Activated CD4-positive, alpha-beta T cell treated with anti-CD3 and anti-CD28 coated beads for 36 hours (primary cell): ENCODE measurements at regions not wholly inside any gene's neighbourhood (a gene's known extent, or its start where the extent isn't known, plus 50 kb on each side); places are given as distances from the start of the nearest gene placed in this dataset.
"Not testable (repeated sequence)": the region's sequence is repeated elsewhere in the genome, so short reads cannot be mapped to it uniquely, and the experiment has no call there.

Experiments
- ATAC-seq: fragments of 200-7000 bp; cut with Tn5 transposase; one replicate; pipeline ENCODE4 v1.10.0; 2021; ENCODE audit warnings: mild to moderate bottlenecking, moderate library complexity
- CTCF ChIA-PET: fragments of 350-600 bp; sonication (Branson Sonifier 250); formaldehyde crosslinking; loops from one replicate; lab custom pipeline; 2021; ENCODE audit warnings: antibody characterized with exemption; lab: Charles Lee
- POLR2A ChIA-PET: fragments of 350-600 bp; sonication (Branson Sonifier 250); formaldehyde crosslinking; loops from one replicate; lab custom pipeline; 2021; ENCODE audit warnings: antibody characterized with exemption, inconsistent platforms; lab: Charles Lee
- DNase-seq: peaks from one replicate; pipeline ENCODE4 v3.0.0-alpha.2; 2020
- H3K27ac Mint-ChIP-seq: one replicate; pipeline ENCODE4 v1.8.0; 2021; ENCODE audit warnings: mixed read lengths
- H3K27me3 Mint-ChIP-seq: one replicate; pipeline ENCODE4 v1.8.0; 2021; ENCODE audit warnings: mixed read lengths
- H3K36me3 Mint-ChIP-seq: one replicate; pipeline ENCODE4 v1.8.0; 2021; ENCODE audit warnings: low read depth, mixed read lengths
- H3K4me1 Mint-ChIP-seq: one replicate; pipeline ENCODE4 v1.8.0; 2021; ENCODE audit warnings: mixed read lengths
- H3K4me3 Mint-ChIP-seq: one replicate; pipeline ENCODE4 v1.8.0; 2021; ENCODE audit warnings: mild to moderate bottlenecking, moderate library complexity, mixed read lengths
- H3K9me3 Mint-ChIP-seq: one replicate; pipeline ENCODE4 v1.8.0; 2021; ENCODE audit warnings: low read depth, mixed read lengths
- intact Hi-C, 2 experiments: fragments of 100-400 bp; cut with DNase I in 1 of 2; cut with micrococcal nuclease in 1 of 2; formaldehyde crosslinking; loops; one replicate each; pipeline versions ENCODE4 v1.14.2 to v1.15.1; 2022 to 2024; cut with DNase I, micrococcal nuclease

- ATAC-seq: no peak
- ChIA-PET POLR2A (no interaction called here), CTCF (interaction anchor here (0.6 kb wide), 1 partner anchor 830 kb away, joined by 3 read pairs; no protein-coding TSS in a partner anchor)
- H3K9me3 Mint-ChIP-seq: peaks cover 4% of the 10 kb centered on the region
- no peak overlapping the region for H3K27ac Mint-ChIP-seq
- intact Hi-C loops: no loop called here
- no peak overlapping the region for H3K4me3 Mint-ChIP-seq
- no peak for DNase-seq
- no peaks in the 10 kb centered on the region for H3K36me3 Mint-ChIP-seq
- no peaks in the 10 kb centered on the region for H3K27me3 Mint-ChIP-seq
- H3K4me1 Mint-ChIP-seq: no peaks in the 10 kb centered on the region
These were observed 328.7 kb downstream of the C3orf38 start for GRCh38 chr3:88478460-88478859.

- ChIA-PET CTCF (no interaction called here), POLR2A (no interaction called here)
- Mint-ChIP-seq H3K9me3 (peaks cover 4% of the 10 kb centered on the region), H3K4me3 (no peak overlapping the region), H3K27me3 (no peaks in the 10 kb centered on the region), H3K27ac (no peak overlapping the region), H3K36me3 (no peaks in the 10 kb centered on the region), H3K4me1 (peaks cover 2% of the 10 kb centered on the region)
- ATAC-seq (no peak), DNase-seq (no peak)
- intact Hi-C loops: no loop called here
These were observed 331.1 kb downstream of the C3orf38 start for GRCh38 chr3:88480822-88481221.

DNA sequence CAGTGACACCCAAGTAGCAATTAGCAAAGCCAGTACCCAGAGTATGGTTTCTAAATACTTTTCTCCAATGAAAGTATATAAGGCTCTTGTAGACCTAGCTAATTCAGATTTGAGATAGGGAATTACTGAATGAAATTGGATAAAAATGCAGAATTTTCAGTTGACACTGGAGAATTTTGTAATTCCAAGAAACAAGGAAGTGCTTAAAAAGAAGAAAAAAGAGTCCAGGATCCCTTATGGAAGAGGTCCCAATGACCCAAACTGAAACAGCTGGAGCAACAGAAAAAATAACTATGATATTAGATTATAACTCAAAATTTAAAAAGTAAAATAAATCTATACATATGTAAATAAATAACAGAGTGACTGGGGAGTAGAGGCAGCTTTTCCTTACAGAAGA, 335.2 kb downstream of the C3orf38 start:
- no peak for ATAC-seq
- peaks cover 2% of the 10 kb centered on the region for H3K4me1 Mint-ChIP-seq
- ChIA-PET POLR2A (no interaction called here), CTCF (no interaction called here)
- peaks cover 4% of the 10 kb centered on the region for H3K9me3 Mint-ChIP-seq
- no peaks in the 10 kb centered on the region for H3K36me3 Mint-ChIP-seq
- no peaks in the 10 kb centered on the region for H3K27me3 Mint-ChIP-seq
- no peak for DNase-seq
- no peak overlapping the region for H3K4me3 Mint-ChIP-seq
- no peak overlapping the region for H3K27ac Mint-ChIP-seq
- intact Hi-C loops: no loop called here

DNA sequence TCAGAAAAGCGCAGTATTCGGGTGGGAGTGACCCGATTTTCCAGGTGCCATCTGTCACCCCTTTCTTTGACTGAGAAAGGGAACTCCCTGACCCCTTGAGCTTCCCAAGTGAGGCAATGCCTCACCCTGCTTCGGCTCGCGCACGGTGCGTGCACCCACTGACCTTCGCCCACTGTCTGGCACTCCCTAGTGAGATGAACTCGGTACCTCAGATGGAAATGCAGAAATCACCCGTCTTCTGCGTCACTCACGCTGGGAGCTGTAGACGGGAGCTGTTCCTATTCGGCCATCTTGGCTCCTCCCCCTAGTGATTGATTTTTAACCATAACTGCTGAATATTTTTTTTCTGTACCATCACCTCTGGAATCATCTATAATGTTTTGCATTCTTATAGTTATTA, 359.1 kb downstream of the C3orf38 start:
- POLR2A ChIA-PET, intact Hi-C loops, ATAC-seq: not testable (repeated sequence)

DNA sequence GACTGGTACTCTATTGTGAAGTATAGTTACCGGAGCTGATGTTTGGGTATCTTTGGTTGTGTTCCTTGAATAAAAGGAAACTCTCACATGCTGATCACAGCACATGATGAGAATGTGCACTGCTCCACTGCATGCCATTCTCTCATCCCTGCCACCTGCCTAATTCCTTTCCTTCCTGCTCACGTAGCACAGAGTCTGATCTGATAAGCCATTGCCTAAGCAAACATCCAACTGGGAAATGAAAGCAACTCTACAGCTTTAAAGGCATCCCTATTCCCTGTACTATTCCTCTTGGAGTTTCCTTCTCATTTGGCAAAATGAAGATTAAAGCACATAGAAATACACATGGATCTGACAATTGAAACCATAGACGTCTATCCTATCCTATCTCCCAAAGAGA, 359.8 kb downstream of the C3orf38 start:
- ATAC-seq (no peak), DNase-seq (no peak)
- Mint-ChIP-seq H3K27me3 (no peaks in the 10 kb centered on the region), H3K4me1 (no peaks in the 10 kb centered on the region), H3K4me3 (no peak overlapping the region), H3K9me3 (peaks cover 12% of the 10 kb centered on the region), H3K36me3 (no peaks in the 10 kb centered on the region), H3K27ac (no peak overlapping the region)
- POLR2A ChIA-PET: no interaction called here
- CTCF ChIA-PET: no interaction called here
- intact Hi-C loops: no loop called here

More for the DNA sequence above, 359.1 kb downstream of the C3orf38 start:
- DNase-seq, H3K27ac Mint-ChIP-seq, H3K36me3 Mint-ChIP-seq, CTCF ChIA-PET, H3K4me3 Mint-ChIP-seq, H3K4me1 Mint-ChIP-seq, H3K27me3 Mint-ChIP-seq: not testable (repeated sequence)
- H3K9me3 Mint-ChIP-seq: peaks cover 12% of the 10 kb centered on the region

- CTCF ChIA-PET: no interaction called here
- intact Hi-C loops: no loop called here
- H3K4me1 Mint-ChIP-seq: no peaks in the 10 kb centered on the region
- DNase-seq (no peak), ATAC-seq (no peak)
- no peaks in the 10 kb centered on the region for H3K27me3 Mint-ChIP-seq
- no peaks in the 10 kb centered on the region for H3K36me3 Mint-ChIP-seq
- no peak overlapping the region for H3K4me3 Mint-ChIP-seq
- H3K27ac Mint-ChIP-seq: no peak overlapping the region
- POLR2A ChIA-PET: no interaction called here
- peaks cover 4% of the 10 kb centered on the region for H3K9me3 Mint-ChIP-seq
These were observed 378.7 kb downstream of the C3orf38 start for GRCh38 chr3:88528494-88528893.

DNA sequence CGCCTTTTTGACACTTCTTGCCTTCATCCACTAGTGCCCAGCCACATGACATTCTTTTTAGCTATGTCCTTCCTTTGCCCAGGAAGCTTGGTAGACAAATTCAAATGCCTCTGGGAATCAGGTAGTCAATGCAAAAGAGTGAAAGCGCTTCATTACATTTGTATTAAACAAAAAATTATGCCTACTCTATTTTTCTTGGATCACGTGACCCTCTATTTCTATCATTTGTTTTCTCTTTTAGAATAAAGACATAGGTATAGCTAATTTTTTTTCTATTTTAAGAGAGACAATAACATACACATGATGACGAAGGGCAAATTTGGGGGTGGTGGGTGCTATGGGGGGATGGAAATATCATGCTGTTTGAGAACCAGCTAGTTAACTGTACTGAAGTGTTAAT, 384.8 kb downstream of the C3orf38 start:
- Mint-ChIP-seq H3K4me1 (no peaks in the 10 kb centered on the region), H3K27ac (no peak overlapping the region)

DNA sequence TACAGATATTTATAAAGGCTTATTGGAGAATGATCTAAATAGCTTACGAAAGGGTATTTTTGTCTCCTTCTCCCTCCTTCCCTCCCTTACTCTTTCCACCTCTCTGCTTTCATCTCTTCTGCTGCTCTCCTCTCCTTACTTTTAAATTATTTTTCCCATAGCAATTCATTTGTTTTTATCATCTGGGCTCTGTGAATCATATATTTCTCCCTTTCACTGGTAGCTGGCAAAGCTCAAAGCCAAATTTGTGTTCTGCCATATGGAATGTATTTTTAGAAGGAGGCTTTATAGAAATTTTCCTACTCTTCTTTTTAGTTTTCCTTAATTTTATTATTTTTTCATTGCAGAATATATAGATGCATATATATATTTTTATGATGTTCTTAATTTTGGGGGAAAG, 385.8 kb downstream of the C3orf38 start:
- intact Hi-C loops: no loop called here
- no peak for DNase-seq
- H3K4me3 Mint-ChIP-seq: no peak overlapping the region
- ATAC-seq: no peak
- ChIA-PET CTCF (no interaction called here), POLR2A (no interaction called here)
- H3K27ac Mint-ChIP-seq: no peak overlapping the region
- H3K36me3 Mint-ChIP-seq: no peaks in the 10 kb centered on the region
- H3K27me3 Mint-ChIP-seq: no peaks in the 10 kb centered on the region
- H3K4me1 Mint-ChIP-seq: no peaks in the 10 kb centered on the region
- H3K9me3 Mint-ChIP-seq: no peaks in the 10 kb centered on the region

More for the DNA sequence above, 384.8 kb downstream of the C3orf38 start:
- no peaks in the 10 kb centered on the region for H3K36me3 Mint-ChIP-seq
- no peaks in the 10 kb centered on the region for H3K9me3 Mint-ChIP-seq
- ATAC-seq: no peak
- no peaks in the 10 kb centered on the region for H3K27me3 Mint-ChIP-seq
- ChIA-PET POLR2A (interaction anchor here (0.5 kb wide), 1 partner anchor 61 kb away, joined by 4 read pairs; no protein-coding TSS in a partner anchor), CTCF (no interaction called here)
- H3K4me3 Mint-ChIP-seq: no peak overlapping the region
- intact Hi-C loops: no loop called here
- no peak for DNase-seq

DNA sequence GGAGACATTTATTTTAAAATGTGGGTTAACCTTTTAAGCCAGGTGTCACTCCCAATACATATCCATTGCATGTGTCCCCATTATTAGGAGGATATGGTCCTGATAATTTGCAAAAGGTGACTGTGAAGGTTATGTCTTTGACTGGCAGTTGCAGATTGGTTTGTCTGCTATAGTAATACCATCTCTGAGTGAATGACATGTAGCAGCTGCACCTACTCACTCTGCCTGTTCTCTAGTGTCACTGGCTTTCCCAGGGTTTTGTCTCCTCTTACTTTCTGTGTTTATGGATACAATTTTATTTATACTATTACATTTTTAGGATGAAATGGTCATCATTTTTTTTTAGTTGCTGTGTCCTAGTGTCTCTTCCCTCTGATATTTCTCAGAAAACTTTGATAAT, 393.2 kb downstream of the C3orf38 start:
- H3K9me3 Mint-ChIP-seq: peaks cover 8% of the 10 kb centered on the region
- H3K27me3 Mint-ChIP-seq: no peaks in the 10 kb centered on the region
- no peaks in the 10 kb centered on the region for H3K36me3 Mint-ChIP-seq
- DNase-seq (no peak), ATAC-seq (no peak)
- ChIA-PET POLR2A (no interaction called here), CTCF (interaction anchor here (1.4 kb wide), 1 partner anchor 17 kb away, joined by 3 read pairs; no protein-coding TSS in a partner anchor)
- H3K4me1 Mint-ChIP-seq: no peaks in the 10 kb centered on the region
- H3K27ac Mint-ChIP-seq: no peak overlapping the region
- intact Hi-C loops: no loop called here
- H3K4me3 Mint-ChIP-seq: no peak overlapping the region

GRCh38 chr3:88572450-88572849, 422.7 kb downstream of the C3orf38 start:
- Mint-ChIP-seq H3K9me3 (peaks cover 6% of the 10 kb centered on the region), H3K27me3 (no peaks in the 10 kb centered on the region), H3K36me3 (no peaks in the 10 kb centered on the region), H3K4me3 (no peak overlapping the region), H3K4me1 (no peaks in the 10 kb centered on the region), H3K27ac (no peak overlapping the region)
- intact Hi-C loops: no loop called here
- ChIA-PET CTCF (no interaction called here), POLR2A (no interaction called here)
- ATAC-seq: no peak
- no peak for DNase-seq

- H3K9me3 Mint-ChIP-seq: peaks cover 6% of the 10 kb centered on the region
These were observed 423.7 kb downstream of the C3orf38 start for GRCh38 chr3:88573472-88573871.

GRCh38 chr3:88574146-88574545, 424.4 kb downstream of the C3orf38 start:
- Mint-ChIP-seq H3K27ac (no peak overlapping the region), H3K4me1 (no peaks in the 10 kb centered on the region), H3K27me3 (no peaks in the 10 kb centered on the region), H3K9me3 (peaks cover 6% of the 10 kb centered on the region), H3K36me3 (no peaks in the 10 kb centered on the region), H3K4me3 (no peak overlapping the region)
- ChIA-PET POLR2A (no interaction called here), CTCF (no interaction called here)
- ATAC-seq (no peak), DNase-seq (no peak)
- intact Hi-C loops: no loop called here

More at GRCh38 chr3:88573472-88573871, 423.7 kb downstream of the C3orf38 start:
- Mint-ChIP-seq H3K27ac (no peak overlapping the region), H3K27me3 (no peaks in the 10 kb centered on the region), H3K36me3 (no peaks in the 10 kb centered on the region), H3K4me1 (no peaks in the 10 kb centered on the region), H3K4me3 (no peak overlapping the region)
- ATAC-seq (no peak), DNase-seq (no peak)
- intact Hi-C loops: no loop called here
- POLR2A ChIA-PET: no interaction called here
- CTCF ChIA-PET: no interaction called here

DNA sequence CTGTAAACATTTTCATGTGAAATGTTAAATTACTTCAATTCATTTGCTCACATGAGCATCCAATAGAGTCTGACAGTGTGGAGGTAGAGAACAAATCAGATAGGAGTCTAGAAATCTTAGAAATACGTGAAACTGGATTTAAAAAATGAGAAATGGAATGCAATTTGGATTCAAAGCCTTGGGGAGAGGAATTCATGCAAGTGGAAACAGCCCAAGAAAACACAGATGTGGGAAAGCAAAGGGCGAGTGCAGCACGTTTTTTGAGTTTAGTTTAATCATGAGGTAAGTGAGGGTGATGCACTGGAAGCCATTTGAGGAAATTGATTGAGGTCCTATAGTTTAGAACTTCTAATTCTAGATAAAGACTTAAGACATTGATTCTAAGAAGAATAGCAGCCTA, 434.7 kb downstream of the C3orf38 start:
- CTCF ChIA-PET: no interaction called here
- intact Hi-C loops: no loop called here
- ATAC-seq: no peak
- Mint-ChIP-seq H3K27me3 (no peaks in the 10 kb centered on the region), H3K4me3 (no peak overlapping the region), H3K36me3 (no peaks in the 10 kb centered on the region), H3K9me3 (no peaks in the 10 kb centered on the region), H3K4me1 (no peaks in the 10 kb centered on the region), H3K27ac (no peak overlapping the region)
- POLR2A ChIA-PET: no interaction called here
- no peak for DNase-seq
